ENCODE measurements at regions not wholly inside any gene's neighbourhood (a gene's known extent, or its start where the extent isn't known, plus 50 kb on each side); places are given as distances from the start of the nearest gene placed in this dataset.

- TF ChIP-seq EP300 (IDR thresholded peaks at IDR 0.05) = no peak
- no peak for TF ChIP-seq CTCF (IDR thresholded peaks at IDR 0.05)
- TF ChIP-seq ZC3H11A (IDR thresholded peaks at IDR 0.05) = no peak
- no peak for TF ChIP-seq FOSL2 (IDR thresholded peaks at IDR 0.05)
- no peak for TF ChIP-seq FOSL2 (CRISPR knock-in tag; IDR thresholded peaks at IDR 0.05)
- TF ChIP-seq POLR2A (IDR thresholded peaks at IDR 0.05; ENCODE audit: low read length) = no peak
- no peak for TF ChIP-seq USF2 (IDR thresholded peaks at IDR 0.05)
- TF ChIP-seq CHD4 (IDR thresholded peaks at IDR 0.05; ENCODE audit: borderline replicate concordance) = no peak
- TF ChIP-seq CHD2 (IDR thresholded peaks at IDR 0.05; ENCODE audit: low read length, partially characterized antibody) = no peak
- no peak for TF ChIP-seq HES2 (IDR thresholded peaks at IDR 0.05)
- no peak for TF ChIP-seq CBX2 (IDR thresholded peaks at IDR 0.05; ENCODE audit: borderline replicate concordance, low read depth)
Measured at GRCh38 chr6:81565071-81565470, 187.4 kb downstream of the TENT5A start.
